ENCODE measurements at regions not wholly inside any gene's neighbourhood (a gene's known extent, or its start where the extent isn't known, plus 50 kb on each side); places are given as distances from the start of the nearest gene placed in this dataset.

- in situ Hi-C loops (cut with MboI) (no loop called here), intact Hi-C loops (cut with micrococcal nuclease) (no loop called here)
- H3K9ac ChIP-seq (ENCODE audit: insufficient read depth in 1 of 2, low read depth in 2 of 2, low read length in 2 of 2): no peak overlapping the region
- ChIA-PET CTCF (ENCODE audit: low intra/inter-chr PET ratio) (no interaction called here), POLR2A (no interaction called here)
- 0% methylated on average over 2 of the region's 2 CpGs for WGBS (ENCODE audit: insufficient coverage, low coverage, missing lambda C conversion rate)
- ATAC-seq: no peak
- no peaks in the 10 kb centered on the region for H3K9me1 ChIP-seq (ENCODE audit: control insufficient read depth, insufficient read depth, low read length)
- FAIRE-seq: no peak
- H3K27me3 ChIP-seq (ENCODE audit: control insufficient read depth in 2 of 2, insufficient read depth in 2 of 2, low read length in 2 of 2): no peaks in the 10 kb centered on the region
- no peaks in the 10 kb centered on the region for H3K36me3 ChIP-seq (ENCODE audit: control insufficient read depth, insufficient read depth, low read length)
- no peak for DNase-seq (ENCODE audit: extremely low read depth in 1 of 4, low spot score in 3 of 4)
- H2AFZ ChIP-seq (ENCODE audit: low read depth, low read length): no peak overlapping the region
- BruUV-seq (replicated peaks): no TSS peak
- no peak overlapping the region for H3K27ac ChIP-seq (ENCODE audit: extremely low read depth, low read depth, low read length)
- no peaks in the 10 kb centered on the region for H4K20me1 ChIP-seq (replicated peaks; ENCODE audit: control insufficient read depth, insufficient read depth, low read length)
- no peaks in the 10 kb centered on the region for H3K79me2 ChIP-seq (ENCODE audit: control insufficient read depth, insufficient read depth, low read length)
- no peak overlapping the region for H3K4me3 ChIP-seq
- no peaks in the 10 kb centered on the region for H3K4me1 ChIP-seq (replicated peaks in 1 of 2; ENCODE audit: control insufficient read depth in 2 of 2, insufficient read depth in 2 of 2, low read length in 2 of 2)
- H3K9me3 ChIP-seq (replicated peaks; ENCODE audit: control insufficient read depth, insufficient read depth, low read depth, low read length): no peaks in the 10 kb centered on the region
- no peak overlapping the region for H3K4me2 ChIP-seq (ENCODE audit: insufficient read depth, low read length)
- TF ChIP-seq HDGF (IDR thresholded peaks at IDR 0.05) (no peak), PML (IDR thresholded peaks at IDR 0.05; ENCODE audit: low read length) (no peak), FOXJ3 (CRISPR knock-in tag; IDR thresholded peaks at IDR 0.05) (no peak), CREBBP (IDR thresholded peaks at IDR 0.05; ENCODE audit: low read depth, low read length) (no peak), SREBF2 (CRISPR knock-in tag; IDR thresholded peaks at IDR 0.05) (no peak), BMI1 (IDR thresholded peaks at IDR 0.05; ENCODE audit: low read length) (no peak), TOE1 (IDR thresholded peaks at IDR 0.05; ENCODE audit: borderline replicate concordance) (no peak), TOE1 (CRISPR knock-in tag; IDR thresholded peaks at IDR 0.05; ENCODE audit: borderline replicate concordance, low read depth) (no peak), ARHGAP35 (IDR thresholded peaks at IDR 0.05; ENCODE audit: partially characterized antibody) (no peak), ETS1 (conservative IDR thresholded peaks at IDR 0.05; ENCODE audit: control insufficient read depth, low read depth, low read length) (no peak), IFI16 (CRISPR knock-in tag; IDR thresholded peaks at IDR 0.05) (no peak), ERF (CRISPR knock-in tag; IDR thresholded peaks at IDR 0.05) (no peak), SNRNP70 (optimal IDR thresholded peaks at IDR 0.05; ENCODE audit: low read depth, low read length) (no peak), STAT5A (IDR thresholded peaks at IDR 0.05; ENCODE audit: borderline replicate concordance, low read length) (no peak), PYGO2 (tag; IDR thresholded peaks at IDR 0.05) (no peak)
- TF ChIP-seq, protein P1, sequence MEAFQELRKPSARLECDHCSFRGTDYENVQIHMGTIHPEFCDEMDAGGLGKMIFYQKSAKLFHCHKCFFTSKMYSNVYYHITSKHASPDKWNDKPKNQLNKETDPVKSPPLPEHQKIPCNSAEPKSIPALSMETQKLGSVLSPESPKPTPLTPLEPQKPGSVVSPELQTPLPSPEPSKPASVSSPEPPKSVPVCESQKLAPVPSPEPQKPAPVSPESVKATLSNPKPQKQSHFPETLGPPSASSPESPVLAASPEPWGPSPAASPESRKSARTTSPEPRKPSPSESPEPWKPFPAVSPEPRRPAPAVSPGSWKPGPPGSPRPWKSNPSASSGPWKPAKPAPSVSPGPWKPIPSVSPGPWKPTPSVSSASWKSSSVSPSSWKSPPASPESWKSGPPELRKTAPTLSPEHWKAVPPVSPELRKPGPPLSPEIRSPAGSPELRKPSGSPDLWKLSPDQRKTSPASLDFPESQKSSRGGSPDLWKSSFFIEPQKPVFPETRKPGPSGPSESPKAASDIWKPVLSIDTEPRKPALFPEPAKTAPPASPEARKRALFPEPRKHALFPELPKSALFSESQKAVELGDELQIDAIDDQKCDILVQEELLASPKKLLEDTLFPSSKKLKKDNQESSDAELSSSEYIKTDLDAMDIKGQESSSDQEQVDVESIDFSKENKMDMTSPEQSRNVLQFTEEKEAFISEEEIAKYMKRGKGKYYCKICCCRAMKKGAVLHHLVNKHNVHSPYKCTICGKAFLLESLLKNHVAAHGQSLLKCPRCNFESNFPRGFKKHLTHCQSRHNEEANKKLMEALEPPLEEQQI (IDR thresholded peaks at IDR 0.05): no peak
- TF ChIP-seq, protein P2, sequence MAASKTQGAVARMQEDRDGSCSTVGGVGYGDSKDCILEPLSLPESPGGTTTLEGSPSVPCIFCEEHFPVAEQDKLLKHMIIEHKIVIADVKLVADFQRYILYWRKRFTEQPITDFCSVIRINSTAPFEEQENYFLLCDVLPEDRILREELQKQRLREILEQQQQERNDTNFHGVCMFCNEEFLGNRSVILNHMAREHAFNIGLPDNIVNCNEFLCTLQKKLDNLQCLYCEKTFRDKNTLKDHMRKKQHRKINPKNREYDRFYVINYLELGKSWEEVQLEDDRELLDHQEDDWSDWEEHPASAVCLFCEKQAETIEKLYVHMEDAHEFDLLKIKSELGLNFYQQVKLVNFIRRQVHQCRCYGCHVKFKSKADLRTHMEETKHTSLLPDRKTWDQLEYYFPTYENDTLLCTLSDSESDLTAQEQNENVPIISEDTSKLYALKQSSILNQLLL (CRISPR knock-in tag; IDR thresholded peaks at IDR 0.05; ENCODE audit: borderline replicate concordance): no peak
- TF ChIP-seq, protein P3, sequence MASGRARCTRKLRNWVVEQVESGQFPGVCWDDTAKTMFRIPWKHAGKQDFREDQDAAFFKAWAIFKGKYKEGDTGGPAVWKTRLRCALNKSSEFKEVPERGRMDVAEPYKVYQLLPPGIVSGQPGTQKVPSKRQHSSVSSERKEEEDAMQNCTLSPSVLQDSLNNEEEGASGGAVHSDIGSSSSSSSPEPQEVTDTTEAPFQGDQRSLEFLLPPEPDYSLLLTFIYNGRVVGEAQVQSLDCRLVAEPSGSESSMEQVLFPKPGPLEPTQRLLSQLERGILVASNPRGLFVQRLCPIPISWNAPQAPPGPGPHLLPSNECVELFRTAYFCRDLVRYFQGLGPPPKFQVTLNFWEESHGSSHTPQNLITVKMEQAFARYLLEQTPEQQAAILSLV (tag; IDR thresholded peaks at IDR 0.05): no peak
- TF ChIP-seq, protein P4, sequence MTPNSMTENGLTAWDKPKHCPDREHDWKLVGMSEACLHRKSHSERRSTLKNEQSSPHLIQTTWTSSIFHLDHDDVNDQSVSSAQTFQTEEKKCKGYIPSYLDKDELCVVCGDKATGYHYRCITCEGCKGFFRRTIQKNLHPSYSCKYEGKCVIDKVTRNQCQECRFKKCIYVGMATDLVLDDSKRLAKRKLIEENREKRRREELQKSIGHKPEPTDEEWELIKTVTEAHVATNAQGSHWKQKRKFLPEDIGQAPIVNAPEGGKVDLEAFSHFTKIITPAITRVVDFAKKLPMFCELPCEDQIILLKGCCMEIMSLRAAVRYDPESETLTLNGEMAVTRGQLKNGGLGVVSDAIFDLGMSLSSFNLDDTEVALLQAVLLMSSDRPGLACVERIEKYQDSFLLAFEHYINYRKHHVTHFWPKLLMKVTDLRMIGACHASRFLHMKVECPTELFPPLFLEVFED (CRISPR knock-in tag; conservative IDR thresholded peaks at IDR 0.05): no peak
These were observed 541.4 kb downstream of the CSNK1G3 start for GRCh38 chr5:124053340-124053739.

Measured in K562 (cell line).